ENCODE measurements at regions not wholly inside any gene's neighbourhood (a gene's known extent, or its start where the extent isn't known, plus 50 kb on each side); places are given as distances from the start of the nearest gene placed in this dataset.

DNA sequence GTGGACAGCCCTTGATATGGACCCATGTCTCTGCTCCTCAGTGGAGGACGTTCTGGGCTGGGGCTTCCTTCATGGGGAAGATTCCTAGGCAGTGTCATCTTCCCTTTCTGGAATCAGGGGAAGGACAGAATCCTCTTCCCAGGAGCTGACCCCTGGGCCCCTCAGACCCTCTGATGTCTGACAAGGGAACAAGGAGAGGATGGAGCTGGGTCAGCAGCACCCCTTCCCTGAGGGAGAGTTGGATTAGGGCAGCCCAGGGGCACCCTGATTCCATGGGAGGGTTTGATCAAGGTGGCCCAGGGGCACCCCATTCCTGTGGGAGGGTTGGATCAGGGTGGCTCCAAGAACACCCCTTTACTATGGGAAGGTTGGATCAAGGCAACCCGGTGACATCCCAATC is 86.5 kb downstream of the ACKR3 start:
- DNase-seq (ENCODE audit: low read depth), result no peak

DNA sequence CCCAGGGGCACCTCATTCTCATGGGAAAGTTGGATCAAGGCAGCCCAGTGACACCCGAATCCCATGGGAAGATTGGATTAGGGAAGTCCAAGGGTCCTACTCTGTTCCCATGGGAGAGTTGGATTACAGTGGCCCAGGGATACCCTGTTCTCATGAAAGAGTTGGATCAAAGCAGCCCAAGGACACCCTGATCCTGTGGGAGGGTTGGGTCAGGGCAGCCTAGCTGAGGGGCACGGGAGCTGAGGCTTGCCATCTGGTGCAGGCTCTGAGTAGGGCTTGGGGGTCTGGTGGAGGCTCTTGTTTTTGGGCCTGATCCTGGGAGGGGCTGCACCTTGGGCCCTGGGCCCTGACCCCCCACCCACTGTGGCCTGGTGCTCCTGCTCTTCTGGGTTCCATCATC is 87.1 kb downstream of the ACKR3 start:
- no peak for DNase-seq (ENCODE audit: low read depth)

DNA sequence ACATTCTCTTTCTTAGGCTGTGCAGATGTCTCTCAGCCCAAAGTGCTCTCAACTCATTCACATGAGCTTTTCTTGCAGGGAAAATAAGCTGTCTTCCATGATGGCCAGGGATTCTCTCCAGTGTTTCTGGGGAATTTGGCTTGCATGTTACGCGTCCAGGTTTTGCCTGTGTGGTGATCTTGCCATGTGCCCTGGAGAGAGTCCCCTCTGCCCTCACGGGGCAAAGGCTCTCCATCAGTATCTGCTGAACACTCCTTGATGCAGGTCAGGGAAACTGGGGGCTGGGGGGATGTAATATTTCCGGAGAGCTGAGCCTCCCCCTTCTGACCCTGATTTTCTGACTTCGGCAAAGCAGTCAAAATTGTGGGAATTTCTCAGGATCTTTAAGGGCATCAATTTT is 87.6 kb downstream of the ACKR3 start:
- DNase-seq (ENCODE audit: low read depth), result no peak

DNA sequence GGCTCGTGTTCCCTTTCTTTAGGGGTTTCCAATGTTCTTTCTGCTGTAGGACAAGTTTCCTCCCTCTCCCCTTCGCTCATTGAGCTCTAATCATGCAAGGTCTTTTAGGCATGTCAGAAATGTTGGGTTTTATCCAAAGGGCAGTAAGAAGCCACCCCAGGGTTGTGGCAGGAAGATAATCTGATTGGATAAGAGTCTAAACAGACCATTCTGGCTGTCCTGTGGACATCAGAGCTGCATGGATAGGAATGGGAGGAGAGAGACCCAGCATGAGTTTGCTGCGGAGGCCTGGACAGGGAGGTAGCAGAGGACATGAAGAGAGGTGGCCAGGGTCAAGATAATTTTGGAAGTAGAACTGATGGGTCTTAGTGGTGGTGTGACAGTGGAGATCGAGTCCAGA is 88.2 kb downstream of the ACKR3 start:
- DNase-seq (ENCODE audit: low read depth), result no peak

DNA sequence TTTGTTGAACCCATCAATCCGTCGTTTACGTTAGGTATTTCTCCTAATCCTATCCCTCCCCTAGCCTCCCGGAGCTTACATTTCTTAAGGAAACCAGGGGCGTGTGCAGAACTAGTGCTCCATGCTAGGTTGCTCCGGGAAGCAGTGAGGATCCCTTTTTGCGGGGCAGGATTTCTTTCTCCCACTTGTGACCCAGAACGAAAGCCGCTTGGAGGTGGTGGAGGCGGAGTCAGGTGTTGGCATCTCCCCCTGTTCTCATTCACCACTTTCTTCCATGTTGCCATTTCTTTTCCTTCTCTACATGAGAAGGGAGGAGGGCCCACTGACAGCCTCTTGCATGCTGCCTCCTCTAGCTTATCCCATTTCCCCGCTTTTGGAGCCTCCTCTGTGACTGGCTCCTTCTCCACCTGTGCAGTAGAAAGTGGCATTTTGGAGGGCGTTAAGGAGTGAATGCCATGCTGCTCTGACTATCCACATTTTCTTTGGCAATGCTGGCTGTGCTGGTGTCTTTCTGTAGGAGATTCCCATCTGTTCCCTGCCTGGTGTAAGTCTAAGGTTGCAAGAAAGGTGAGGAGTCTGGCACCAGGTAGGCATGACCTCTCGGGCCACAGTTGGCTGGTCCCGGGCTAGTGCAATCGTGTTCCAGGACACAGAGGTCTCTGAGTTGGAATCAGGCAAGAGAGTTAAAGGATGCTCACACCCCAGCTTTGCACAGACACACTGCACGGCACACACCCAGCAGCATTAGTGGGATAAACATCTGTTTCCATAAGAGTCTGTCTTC is 89.5 kb downstream of the ACKR3 start:
- DNase-seq (ENCODE audit: low read depth), result no peak

DNA sequence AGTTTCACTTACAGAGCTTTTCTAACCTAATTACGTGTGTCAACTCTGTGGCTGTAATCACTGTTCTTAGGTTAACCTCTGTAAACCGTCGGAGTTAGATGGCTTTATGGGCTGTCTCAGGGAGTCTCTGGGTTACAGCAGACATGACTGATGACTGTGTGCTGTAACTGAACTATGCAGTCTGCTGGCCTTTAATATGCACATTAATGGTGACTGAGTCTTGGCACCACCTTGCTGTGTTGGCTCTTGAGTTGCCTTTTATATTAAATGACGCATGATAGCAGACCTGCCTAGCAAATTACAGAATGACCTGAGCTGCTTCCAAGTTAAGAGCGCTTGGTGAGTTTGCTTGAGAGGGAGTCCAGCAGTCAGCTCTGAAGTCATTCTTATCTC is 90.1 kb downstream of the ACKR3 start:
- DNase-seq (ENCODE audit: low read depth), result no peak

DNA sequence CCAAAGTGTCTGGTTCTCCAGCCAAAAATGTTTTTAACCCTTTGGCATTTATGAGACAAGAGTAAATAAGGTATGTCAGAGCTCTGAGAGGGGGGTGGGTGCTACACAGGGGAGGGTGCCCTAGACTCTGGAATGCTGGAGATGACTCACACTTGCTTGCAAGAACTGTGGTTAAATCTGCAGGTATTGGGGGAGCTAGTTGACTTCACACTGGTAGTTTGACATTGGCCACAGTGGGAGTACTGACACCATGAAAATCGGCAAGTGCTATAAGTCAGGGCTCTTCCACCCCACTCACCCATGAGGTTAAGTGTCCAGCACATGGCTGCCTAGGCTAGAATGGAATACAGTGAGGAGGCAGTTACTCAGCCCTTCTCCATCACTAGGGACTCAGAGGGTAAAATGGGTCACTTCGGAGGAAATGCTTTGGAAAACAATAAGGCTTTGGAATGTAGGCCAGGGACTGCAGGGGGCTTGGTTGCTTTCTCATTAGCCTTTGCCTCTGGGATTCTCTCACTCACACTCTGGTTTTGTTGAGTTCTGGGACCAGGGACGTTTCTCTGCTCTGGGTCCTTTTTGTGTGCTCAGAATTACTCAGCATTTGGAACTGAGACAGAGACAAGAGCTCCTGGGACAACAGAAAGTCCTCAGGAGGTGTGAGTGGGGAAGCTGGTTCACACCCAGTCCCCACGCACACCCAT is 91.6 kb downstream of the ACKR3 start:
- no peak for DNase-seq (ENCODE audit: low read depth)

- DNase-seq (ENCODE audit: low read depth), result no peak
These were observed 92.1 kb downstream of the ACKR3 start for GRCh38 chr2:236661762-236662110.

DNA sequence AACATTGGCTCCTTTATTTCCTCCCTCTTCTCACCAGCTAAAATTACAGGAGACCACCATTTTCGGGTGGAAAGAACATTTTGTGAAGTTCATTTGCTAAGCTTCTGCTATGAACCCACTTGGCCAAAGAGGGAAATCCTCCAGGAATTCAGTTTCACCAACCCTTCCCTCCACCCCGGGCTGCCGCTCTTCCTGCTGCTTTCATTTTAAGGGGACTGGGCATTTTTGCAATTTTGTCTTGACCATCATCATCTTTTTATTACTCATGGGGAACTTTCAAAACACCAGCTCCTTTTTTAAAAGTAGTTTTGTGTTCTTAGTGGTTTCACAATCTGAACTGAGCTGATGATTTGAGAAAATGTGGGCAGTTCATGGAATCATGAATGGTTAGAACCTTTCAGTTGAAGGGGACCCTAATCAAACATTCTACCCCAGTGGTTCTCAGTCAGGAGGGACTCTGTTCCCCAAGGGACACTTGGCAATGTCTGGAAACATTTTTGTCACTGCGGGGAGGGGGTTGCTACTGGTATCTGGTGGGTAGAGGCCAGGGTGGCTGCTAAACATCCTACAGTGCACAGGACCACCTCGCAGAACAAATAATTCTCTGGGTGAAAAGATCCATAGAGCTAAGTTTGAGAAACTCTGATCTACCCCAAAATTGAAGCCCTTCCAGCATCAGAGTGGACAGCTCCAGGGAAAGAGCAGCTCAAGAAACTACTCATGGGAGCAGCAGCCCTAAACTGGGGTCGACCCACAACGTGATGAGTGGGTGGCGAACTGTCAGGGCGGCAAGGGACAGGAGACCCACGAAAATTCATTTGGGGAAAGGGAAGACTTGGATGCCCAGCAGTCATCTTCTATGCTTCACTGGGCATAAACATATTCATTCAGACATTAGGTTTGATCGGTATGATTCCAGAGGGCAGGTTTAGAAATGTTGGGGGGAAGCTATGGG is 92.9 kb downstream of the ACKR3 start:
- DNase-seq (ENCODE audit: low read depth), result no peak

DNA sequence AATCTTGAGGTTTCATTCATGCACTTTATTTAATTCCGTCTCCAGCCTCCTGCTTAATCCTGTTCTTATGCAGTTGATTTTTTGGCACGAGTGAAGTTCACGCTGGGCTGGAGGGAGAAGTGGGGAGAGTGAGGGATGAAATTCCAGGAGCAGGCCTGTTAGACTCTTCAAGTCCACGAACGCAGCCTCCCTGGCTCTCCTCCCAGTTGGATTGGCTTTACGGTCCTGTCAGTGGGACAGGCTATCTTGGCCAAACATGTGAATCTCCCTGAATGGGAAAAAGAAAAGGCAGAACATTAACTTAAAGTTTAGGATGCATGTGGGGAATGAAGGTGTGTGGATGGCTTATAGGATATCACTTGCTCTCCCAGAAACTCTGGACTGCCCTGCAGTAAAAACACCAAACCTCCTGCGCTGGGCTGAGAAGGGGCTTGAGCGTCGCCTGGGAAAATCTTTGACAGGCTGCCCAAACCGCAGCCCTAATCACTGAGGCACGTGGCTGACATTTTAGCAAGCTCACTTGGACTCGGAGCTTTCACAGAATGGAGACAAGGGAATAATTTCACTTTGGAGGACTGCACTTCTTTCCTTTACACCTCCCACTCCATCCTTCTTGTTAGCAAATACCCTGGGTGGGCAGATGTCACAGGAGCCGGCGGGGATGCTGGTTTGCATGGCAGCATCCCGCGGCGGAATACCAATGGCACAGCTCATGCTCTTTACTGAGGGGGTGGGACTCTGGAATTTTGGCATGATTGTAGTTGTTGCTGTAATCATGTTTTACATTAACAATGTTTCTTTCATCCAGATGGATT is 93.9 kb downstream of the ACKR3 start:
- no peak for DNase-seq (ENCODE audit: low read depth)

DNA sequence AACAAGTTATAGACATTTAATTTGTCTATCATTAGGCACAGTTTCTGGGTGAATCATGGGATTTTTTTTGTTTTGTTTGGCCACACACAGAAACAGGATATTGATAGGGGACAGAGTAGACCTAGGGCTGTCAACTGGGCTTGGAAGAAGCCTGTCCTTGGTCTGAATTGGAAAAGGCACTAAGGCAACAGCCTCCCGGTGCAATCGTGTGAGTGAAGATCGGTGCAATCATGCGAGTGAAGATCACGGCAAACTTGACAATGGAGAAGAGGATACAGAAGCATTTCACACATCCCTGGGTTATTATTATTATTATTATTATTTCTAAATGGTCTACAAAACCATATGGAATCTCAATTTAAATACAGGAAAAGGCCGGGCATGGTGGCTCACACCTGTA is 94.5 kb downstream of the ACKR3 start:
- no peak for DNase-seq (ENCODE audit: low read depth)

GRCh38 chr2:236665101-236665500 is 95.5 kb downstream of the ACKR3 start:
- no peak for DNase-seq (ENCODE audit: low read depth)

DNA sequence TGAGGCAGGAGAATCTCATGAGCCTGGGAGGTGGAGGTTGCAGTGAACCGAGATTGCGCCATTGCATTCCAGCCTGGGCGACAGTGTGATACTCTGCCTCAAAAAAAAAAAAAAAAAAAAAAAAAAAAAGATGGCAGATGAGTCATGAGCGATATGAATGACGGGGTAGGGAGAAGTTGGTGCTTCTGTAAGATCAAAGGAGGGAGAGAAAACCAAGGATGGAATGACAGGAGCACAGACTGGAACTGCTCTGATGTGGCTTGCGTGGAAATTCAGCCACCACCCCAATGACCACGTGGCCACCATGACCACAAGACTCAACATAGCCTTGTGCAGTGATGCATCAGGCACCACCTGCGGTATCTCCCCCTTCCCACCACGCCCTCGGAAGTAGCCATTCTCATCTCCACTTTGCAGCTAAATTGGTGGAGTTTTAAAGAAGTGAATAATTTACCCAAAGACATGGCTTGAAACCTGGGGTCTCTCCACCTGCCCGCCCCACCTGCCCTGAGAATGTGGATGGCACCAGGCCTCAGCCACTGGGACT is 96.0 kb downstream of the ACKR3 start:
- no peak for DNase-seq (ENCODE audit: low read depth)

DNA sequence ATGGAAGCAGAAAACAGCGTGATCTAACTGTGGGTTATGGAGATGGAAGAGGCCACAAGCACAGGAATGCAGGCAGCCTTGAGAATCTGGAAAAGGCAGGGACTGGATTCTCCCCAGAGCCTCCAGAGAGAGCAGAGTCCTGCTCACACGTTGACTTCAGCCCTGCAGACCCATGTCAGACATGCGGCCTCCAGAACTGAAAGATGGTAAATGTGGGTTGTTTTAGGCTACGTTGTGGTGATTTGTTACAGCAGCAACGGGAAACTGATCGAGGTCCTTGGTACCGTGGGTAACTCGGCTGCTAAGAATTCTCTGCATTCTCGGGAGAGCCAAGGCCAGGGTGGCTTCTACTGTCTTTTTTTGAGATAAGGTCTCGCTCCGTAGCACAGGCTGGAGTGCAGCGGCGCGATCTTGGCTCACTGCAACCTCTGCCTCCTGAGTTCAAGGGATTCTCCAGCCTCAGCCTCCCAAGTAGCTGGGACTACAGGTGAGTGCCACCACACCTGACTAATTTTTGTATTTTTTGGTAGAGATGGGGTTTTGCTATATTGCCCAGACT is 97.1 kb downstream of the ACKR3 start:
- DNase-seq (ENCODE audit: low read depth), result no peak

- no peak for DNase-seq (ENCODE audit: low read depth)
These were observed 97.9 kb downstream of the ACKR3 start for GRCh38 chr2:236667526-236667925.

- no peak for DNase-seq (ENCODE audit: low read depth)
These were observed 98.9 kb downstream of the ACKR3 start for GRCh38 chr2:236668531-236668969.

DNA sequence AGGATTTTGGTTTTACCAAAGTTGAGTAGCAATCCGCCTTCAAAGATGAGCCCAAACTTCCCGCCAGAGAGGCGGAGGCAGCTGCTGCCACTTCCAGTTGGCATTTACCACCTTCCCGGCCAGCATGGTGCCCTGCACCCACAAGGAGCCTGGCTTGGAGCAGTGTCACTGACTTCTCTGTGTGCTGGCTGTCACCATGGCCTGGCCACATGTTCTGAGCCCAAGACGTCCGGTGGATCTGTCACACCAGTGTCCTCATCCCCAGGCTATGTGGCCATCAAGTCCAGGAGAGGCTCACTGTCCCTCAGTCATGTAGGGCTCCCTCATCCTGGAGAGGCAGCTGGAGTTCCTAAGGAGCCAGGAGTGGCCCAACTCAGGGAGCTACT is 100.6 kb downstream of the ACKR3 start:
- no peak for DNase-seq (ENCODE audit: low read depth)

- no peak for DNase-seq (ENCODE audit: low read depth)
These were observed 102.4 kb downstream of the ACKR3 start for GRCh38 chr2:236671896-236672562.

- no peak for DNase-seq (ENCODE audit: low read depth)
These were observed 103.0 kb downstream of the ACKR3 start for GRCh38 chr2:236672606-236673005.

- DNase-seq (ENCODE audit: low read depth), result no peak
These were observed 103.6 kb downstream of the ACKR3 start for GRCh38 chr2:236673126-236673822.

All from stimulated activated CD8-positive, alpha-beta memory T cell treated with anti-CD3 and anti-CD28 coated beads, Interleukin-4, amount 100 ng/mL, for 24 hours (primary cell).